GM23248 (cell line): ENCODE measurements at regions not wholly inside any gene's neighbourhood (a gene's known extent, or its start where the extent isn't known, plus 50 kb on each side); places are given as distances from the start of the nearest gene placed in this dataset.

Source experiments
- DNase-seq: peaks from one replicate; pipeline ENCODE4 v3.0.0-alpha.2; 2015
- H2AFZ ChIP-seq: fragments of 200-600 bp; sonication (generic); 2 replicates; pipeline ENCODE4 v1.6.1; 2016; ENCODE audit warnings: antibody characterized with exemption
- H3F3A ChIP-seq: fragments of 200-600 bp; sonication (generic); 2 replicates; pipeline ENCODE4 v1.6.1; 2016; ENCODE audit warnings: mild to moderate bottlenecking, antibody characterized with exemption, mixed run types; ENCODE audit not compliant: insufficient read depth
- H3K27ac ChIP-seq: fragments of 200-600 bp; sonication (generic); 2 replicates; pipeline ENCODE4 v1.5.1; 2016; ENCODE audit warnings: mild to moderate bottlenecking
- H3K27me3 ChIP-seq: fragments of 200-600 bp; sonication (generic); replicated peaks from 2 replicates; pipeline ENCODE4 v1.6.1; 2016; ENCODE audit warnings: mild to moderate bottlenecking; ENCODE audit not compliant: insufficient read depth
- H3K36me3 ChIP-seq: fragments of 200-600 bp; sonication (generic); 2 replicates; pipeline ENCODE4 v1.6.1; 2016; ENCODE audit warnings: low read depth, mild to moderate bottlenecking
- H3K4me1 ChIP-seq: fragments of 200-600 bp; sonication (generic); 2 replicates; pipeline ENCODE4 v1.6.1; 2016; ENCODE audit warnings: mild to moderate bottlenecking; ENCODE audit not compliant: insufficient read depth
- H3K4me2 ChIP-seq: fragments of 200-600 bp; sonication (generic); one replicate; pipeline ENCODE4 v1.6.1; 2016; ENCODE audit warnings: mild to moderate bottlenecking; ENCODE audit not compliant: unreplicated experiment
- H3K4me3 ChIP-seq: fragments of 200-600 bp; sonication (generic); 2 replicates; pipeline ENCODE4 v1.5.1; 2016; ENCODE audit warnings: mild to moderate bottlenecking
- H3K79me2 ChIP-seq: fragments of 200-600 bp; sonication (generic); 2 replicates; pipeline ENCODE4 v1.6.1; 2016; ENCODE audit warnings: mild to moderate bottlenecking; ENCODE audit not compliant: insufficient read depth
- H3K9ac ChIP-seq: fragments of 200-600 bp; sonication (generic); 2 replicates; pipeline ENCODE4 v1.6.1; 2016; ENCODE audit warnings: mild to moderate bottlenecking
- H3K9me2 ChIP-seq: fragments of 200-600 bp; sonication (generic); 2 replicates; pipeline ENCODE4 v1.6.1; 2016; ENCODE audit warnings: mixed run types, mild to moderate bottlenecking, moderate library complexity; ENCODE audit not compliant: insufficient read depth
- H3K9me3 ChIP-seq: fragments of 200-600 bp; sonication (generic); one replicate; pipeline ENCODE4 v1.6.1; 2017; ENCODE audit warnings: low read depth
- H4K20me1 ChIP-seq: fragments of 200-600 bp; sonication (generic); 2 replicates; pipeline ENCODE4 v1.6.0; 2016; ENCODE audit not compliant: insufficient read depth
- EZH2 ChIP-seq: fragments of 200-600 bp; sonication (generic); IDR thresholded peaks from 2 replicates; pipeline ENCODE4 v1.6.1; 2018; ENCODE audit warnings: antibody characterized with exemption, mild to moderate bottlenecking; ENCODE audit not compliant: insufficient read depth, poor library complexity, severe bottlenecking
- EZH2phosphoT487 ChIP-seq: fragments of 200-600 bp; sonication (generic); IDR thresholded peaks from 2 replicates; pipeline ENCODE4 v1.6.1; 2018; ENCODE audit warnings: antibody characterized with exemption, moderate library complexity, mild to moderate bottlenecking, low read depth; ENCODE audit not compliant: insufficient read depth
- WGBS, 2 experiments: methylation state at CpG; one replicate each; pipeline ENCODE4 v1.1.6; 2015 to 2017; ENCODE audit warnings: low lambda C conversion rate in 2 of 2, low coverage in 1 of 2; ENCODE audit errors: missing lambda C conversion rate in 2 of 2; 5-methylcytosine and 5-hydroxymethylcytosine counted together
- in situ Hi-C: fragments of 300-500 bp; cut with MboI; formaldehyde crosslinking; loops from 2 replicates; pipeline ENCODE4 v1.15.0; 2020

GRCh38 chrX:148381603-148382002 is 118.8 kb upstream of the AFF2 start:
- Histone ChIP-seq H3K4me1 (no peaks in the 10 kb centered on the region), H3K27ac (no peak overlapping the region), H3F3A (no peaks in the 10 kb centered on the region), H3K9ac (no peak overlapping the region), H3K27me3 (no peaks in the 10 kb centered on the region), H3K9me2 (no peaks in the 10 kb centered on the region), H3K79me2 (no peaks in the 10 kb centered on the region), H3K9me3 (no peaks in the 10 kb centered on the region), H3K36me3 (no peaks in the 10 kb centered on the region), H4K20me1 (no peaks in the 10 kb centered on the region), H3K4me2 (no peak overlapping the region), H3K4me3 (no peak overlapping the region), H2AFZ (no peak overlapping the region)
- DNase-seq: no peak
- TF ChIP-seq EZH2 (no peak), EZH2phosphoT487 (no peak)
- in situ Hi-C loops: no loop called here
- 20% methylated on average over 1 of the region's 2 CpGs; no CpG with 5 or more reads in 1 of the 2 experiments for WGBS, 2 experiments

- Histone ChIP-seq H3F3A (no peaks in the 10 kb centered on the region), H2AFZ (no peak overlapping the region), H3K27me3 (no peaks in the 10 kb centered on the region), H3K9me2 (no peaks in the 10 kb centered on the region), H4K20me1 (no peaks in the 10 kb centered on the region), H3K9me3 (no peaks in the 10 kb centered on the region), H3K36me3 (no peaks in the 10 kb centered on the region), H3K79me2 (no peaks in the 10 kb centered on the region), H3K27ac (no peak overlapping the region), H3K4me3 (no peak overlapping the region), H3K4me2 (no peak overlapping the region), H3K4me1 (no peaks in the 10 kb centered on the region), H3K9ac (no peak overlapping the region)
- TF ChIP-seq EZH2phosphoT487 (no peak), EZH2 (no peak)
- in situ Hi-C loops: no loop called here
- DNase-seq: no peak
- 56 to 100% methylated on average over 1 to 2 of the region's 2 CpGs for WGBS, 2 experiments
Observed at GRCh38 chrX:148382983-148383382, 117.4 kb upstream of the AFF2 start.

GRCh38 chrX:148385471-148385870 is 114.9 kb upstream of the AFF2 start:
- H3K36me3 ChIP-seq: no peaks in the 10 kb centered on the region
- no peak overlapping the region for H3K4me2 ChIP-seq
- no peaks in the 10 kb centered on the region for H3K9me2 ChIP-seq
- H3K27me3 ChIP-seq: no peaks in the 10 kb centered on the region
- H2AFZ ChIP-seq: no peak overlapping the region
- in situ Hi-C loops: no loop called here
- 30 to 39% methylated on average over 2 of the region's 2 CpGs for WGBS, 2 experiments
- no peak overlapping the region for H3K4me3 ChIP-seq
- H4K20me1 ChIP-seq: no peaks in the 10 kb centered on the region
- no peak for TF ChIP-seq EZH2phosphoT487
- no peak for TF ChIP-seq EZH2
- H3K79me2 ChIP-seq: no peaks in the 10 kb centered on the region
- H3K27ac ChIP-seq: no peak overlapping the region
- H3K9me3 ChIP-seq: no peaks in the 10 kb centered on the region
- H3K4me1 ChIP-seq: no peaks in the 10 kb centered on the region
- no peaks in the 10 kb centered on the region for H3F3A ChIP-seq
- H3K9ac ChIP-seq: no peak overlapping the region
- no peak for DNase-seq

DNA sequence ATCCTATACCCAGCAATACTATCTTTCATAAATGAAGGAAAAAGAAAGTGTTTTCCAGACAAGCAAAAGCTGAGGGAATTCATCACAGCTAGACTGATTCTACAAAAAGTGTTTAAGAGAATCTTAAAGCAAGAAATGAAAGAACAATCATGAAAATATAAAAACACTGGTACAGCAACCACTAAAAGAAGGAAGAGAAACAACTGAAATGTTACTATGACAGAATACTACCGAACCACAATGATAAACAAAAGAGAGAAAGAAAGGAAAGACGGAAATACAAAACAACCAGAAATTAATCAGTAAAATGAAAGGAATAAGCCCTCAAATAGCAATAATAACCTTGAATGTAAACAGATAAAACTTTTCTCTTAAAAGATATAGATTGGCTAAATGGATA is 110.8 kb upstream of the AFF2 start:
- no peaks in the 10 kb centered on the region for H3K79me2 ChIP-seq
- TF ChIP-seq EZH2phosphoT487: no peak
- no peak for TF ChIP-seq EZH2
- H3K27ac ChIP-seq: no peak overlapping the region
- no peaks in the 10 kb centered on the region for H3K27me3 ChIP-seq
- H3K9ac ChIP-seq: no peak overlapping the region
- in situ Hi-C loops: no loop called here
- H2AFZ ChIP-seq: no peak overlapping the region
- WGBS, 2 experiments: 54 to 74% methylated on average over 2 of the region's 2 CpGs
- DNase-seq: no peak
- no peaks in the 10 kb centered on the region for H3K9me2 ChIP-seq
- no peaks in the 10 kb centered on the region for H3F3A ChIP-seq
- H3K36me3 ChIP-seq: no peaks in the 10 kb centered on the region
- no peak overlapping the region for H3K4me2 ChIP-seq
- H3K9me3 ChIP-seq: no peaks in the 10 kb centered on the region
- no peaks in the 10 kb centered on the region for H4K20me1 ChIP-seq
- no peaks in the 10 kb centered on the region for H3K4me1 ChIP-seq
- no peak overlapping the region for H3K4me3 ChIP-seq

DNA sequence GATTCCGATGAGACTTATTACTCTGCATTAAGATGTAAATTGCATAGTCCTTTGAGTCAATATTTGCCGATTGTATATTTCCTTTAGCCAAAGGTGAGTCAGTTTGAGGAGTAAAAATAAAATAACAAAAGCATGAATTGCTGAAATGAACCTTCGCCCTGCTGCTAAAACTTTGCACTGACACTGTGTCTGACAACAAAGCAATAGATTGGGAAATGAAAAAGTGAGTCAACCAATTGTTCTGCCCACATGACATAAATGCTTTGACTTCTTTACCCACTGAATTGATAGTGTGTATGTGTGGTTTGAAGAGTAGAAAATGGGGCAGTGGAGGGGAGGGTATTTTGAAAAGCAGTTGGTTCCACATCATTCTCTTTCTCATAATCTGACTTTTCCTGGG is 88.4 kb upstream of the AFF2 start:
- Histone ChIP-seq H3K79me2 (no peaks in the 10 kb centered on the region), H2AFZ (no peak overlapping the region), H3F3A (no peaks in the 10 kb centered on the region), H3K27me3 (no peaks in the 10 kb centered on the region), H3K27ac (no peak overlapping the region), H3K9me3 (no peaks in the 10 kb centered on the region), H3K9me2 (no peaks in the 10 kb centered on the region), H3K4me2 (no peak overlapping the region), H3K9ac (no peak overlapping the region), H4K20me1 (no peaks in the 10 kb centered on the region), H3K36me3 (no peaks in the 10 kb centered on the region), H3K4me3 (no peak overlapping the region), H3K4me1 (no peaks in the 10 kb centered on the region)
- in situ Hi-C loops: no loop called here
- 28 to 29% methylated on average over 3 of the region's 3 CpGs for WGBS, 2 experiments
- peak; percentile 26 for DNase-seq
- no peak for TF ChIP-seq EZH2
- TF ChIP-seq EZH2phosphoT487: no peak
